WERI-Rb-1 (cell line): ENCODE measurements at regions not wholly inside any gene's neighbourhood (a gene's known extent, or its start where the extent isn't known, plus 50 kb on each side); places are given as distances from the start of the nearest gene placed in this dataset.

Source experiments
- DNase-seq: peaks from one replicate; pipeline ENCODE4 v3.0.0-alpha.2; 2020
- H3K27ac ChIP-seq: fragments of 250-450 bp; sonication (Bioruptor Pico); 2 replicates; pipeline ENCODE4 v1.5.1; 2020; ENCODE audit warnings: mild to moderate bottlenecking, moderate library complexity
- H3K27me3 ChIP-seq: fragments of 250-450 bp; sonication (Bioruptor Pico); 2 replicates; pipeline ENCODE4 v1.5.1; 2021; ENCODE audit warnings: mild to moderate bottlenecking, low read depth, moderate library complexity; ENCODE audit not compliant: insufficient read depth, severe bottlenecking
- H3K36me3 ChIP-seq: fragments of 250-450 bp; sonication (Bioruptor Pico); 2 replicates; pipeline ENCODE4 v1.5.1; 2020; ENCODE audit warnings: mild to moderate bottlenecking, moderate library complexity
- H3K4me3 ChIP-seq: 2 replicates; pipeline ENCODE4 v1.5.1; 2011; ENCODE audit warnings: low read depth, mild to moderate bottlenecking, control low read depth, low read length
- H3K9me3 ChIP-seq: fragments of 250-450 bp; sonication (Bioruptor Pico); 2 replicates; pipeline ENCODE4 v1.5.1; 2021; ENCODE audit warnings: mild to moderate bottlenecking, moderate library complexity; ENCODE audit not compliant: severe bottlenecking
- CTCF ChIP-seq: IDR thresholded peaks from 2 replicates; pipeline ENCODE4 v1.5.1; 2011; ENCODE audit warnings: low read depth, mild to moderate bottlenecking, control low read depth, inconsistent platforms, low read length

GRCh38 chr5:5063533-5063953, 76.6 kb upstream of the ADAMTS16 start:
- no peaks in the 10 kb centered on the region for H3K36me3 ChIP-seq
- H3K4me3 ChIP-seq = no peak overlapping the region
- no peak overlapping the region for H3K27ac ChIP-seq
- no peak for DNase-seq
- H3K27me3 ChIP-seq = peaks cover 98% of the 10 kb centered on the region
- TF ChIP-seq CTCF = peak; percentile 46
- H3K9me3 ChIP-seq = no peaks in the 10 kb centered on the region

GRCh38 chr5:5065472-5065871, 74.7 kb upstream of the ADAMTS16 start:
- Histone ChIP-seq H3K9me3 (no peaks in the 10 kb centered on the region), H3K27me3 (peaks cover 98% of the 10 kb centered on the region), H3K4me3 (no peak overlapping the region), H3K27ac (no peak overlapping the region), H3K36me3 (no peaks in the 10 kb centered on the region)
- DNase-seq = no peak
- TF ChIP-seq CTCF = no peak

- no peak overlapping the region for H3K27ac ChIP-seq
- no peak overlapping the region for H3K4me3 ChIP-seq
- H3K9me3 ChIP-seq = no peaks in the 10 kb centered on the region
- DNase-seq = no peak
- no peak for TF ChIP-seq CTCF
- no peaks in the 10 kb centered on the region for H3K36me3 ChIP-seq
- H3K27me3 ChIP-seq = peaks cover 98% of the 10 kb centered on the region
Measured at GRCh38 chr5:5066276-5067186, 73.6 kb upstream of the ADAMTS16 start.

GRCh38 chr5:5069851-5070250, 70.3 kb upstream of the ADAMTS16 start:
- Histone ChIP-seq H3K27ac (no peak overlapping the region), H3K4me3 (no peak overlapping the region), H3K27me3 (peaks cover 100% of the 10 kb centered on the region), H3K36me3 (no peaks in the 10 kb centered on the region), H3K9me3 (no peaks in the 10 kb centered on the region)
- DNase-seq = no peak
- TF ChIP-seq CTCF = no peak

GRCh38 chr5:5071554-5071953, 68.6 kb upstream of the ADAMTS16 start:
- H3K9me3 ChIP-seq = no peaks in the 10 kb centered on the region

More at GRCh38 chr5:5071554-5071953, 68.6 kb upstream of the ADAMTS16 start:
- TF ChIP-seq CTCF = no peak
- Histone ChIP-seq H3K27me3 (peaks cover 98% of the 10 kb centered on the region), H3K27ac (no peak overlapping the region), H3K36me3 (no peaks in the 10 kb centered on the region), H3K4me3 (no peak overlapping the region)
- DNase-seq = no peak
